AG04450 (cell line): ENCODE measurements at regions not wholly inside any gene's neighbourhood (a gene's known extent, or its start where the extent isn't known, plus 50 kb on each side); places are given as distances from the start of the nearest gene placed in this dataset.
"Not testable (repeated sequence)": the region's sequence is repeated elsewhere in the genome, so short reads cannot be mapped to it uniquely, and the experiment has no call there.

Experiments
- CTCF ChIA-PET: fragments of 300-600, 350-600 bp; formaldehyde crosslinking; extraction: SDS; loops from one replicate; lab custom pipeline; 2022; ENCODE audit warnings: antibody characterized with exemption, inconsistent platforms; lab: Charles Lee
- POLR2A ChIA-PET: fragments of 350-600 bp; formaldehyde crosslinking; extraction: SDS; loops from one replicate; lab custom pipeline; 2021; ENCODE audit warnings: antibody characterized with exemption, inconsistent platforms; lab: Yijun Ruan, JAX
- DNase-seq: peaks from one replicate; pipeline ENCODE4 v3.0.0-alpha.2; 2011; ENCODE audit warnings: low read depth, low spot score
- H3K27ac ChIP-seq: one replicate; pipeline ENCODE4 v1.5.1; 2012; ENCODE audit warnings: low read depth, low read length, control low read depth
- H3K27me3 ChIP-seq: one replicate; pipeline ENCODE4 v1.6.0; 2012; ENCODE audit warnings: low read length; ENCODE audit not compliant: control insufficient read depth, insufficient read depth
- H3K4me3 ChIP-seq: 2 replicates; pipeline ENCODE4 v1.5.1; 2011; ENCODE audit warnings: mild to moderate bottlenecking, low read depth, low read length, control low read depth
- H3K9me3 ChIP-seq: 2 replicates; pipeline ENCODE4 v1.5.1; 2012; ENCODE audit warnings: low read length; ENCODE audit not compliant: control insufficient read depth, insufficient read depth
- TF ChIP-seq, protein P1 (sequence below): IDR thresholded peaks from 2 replicates; pipeline ENCODE4 v1.5.1; 2011; ENCODE audit warnings: low read depth, low read length, control low read depth, inconsistent platforms

GRCh38 chr7:101679653-101680173 is 50.6 kb upstream of the MYL10 start:
- POLR2A ChIA-PET, CTCF ChIA-PET, H3K27ac ChIP-seq, DNase-seq, H3K9me3 ChIP-seq, H3K27me3 ChIP-seq, H3K4me3 ChIP-seq: not testable (repeated sequence)

DNA sequence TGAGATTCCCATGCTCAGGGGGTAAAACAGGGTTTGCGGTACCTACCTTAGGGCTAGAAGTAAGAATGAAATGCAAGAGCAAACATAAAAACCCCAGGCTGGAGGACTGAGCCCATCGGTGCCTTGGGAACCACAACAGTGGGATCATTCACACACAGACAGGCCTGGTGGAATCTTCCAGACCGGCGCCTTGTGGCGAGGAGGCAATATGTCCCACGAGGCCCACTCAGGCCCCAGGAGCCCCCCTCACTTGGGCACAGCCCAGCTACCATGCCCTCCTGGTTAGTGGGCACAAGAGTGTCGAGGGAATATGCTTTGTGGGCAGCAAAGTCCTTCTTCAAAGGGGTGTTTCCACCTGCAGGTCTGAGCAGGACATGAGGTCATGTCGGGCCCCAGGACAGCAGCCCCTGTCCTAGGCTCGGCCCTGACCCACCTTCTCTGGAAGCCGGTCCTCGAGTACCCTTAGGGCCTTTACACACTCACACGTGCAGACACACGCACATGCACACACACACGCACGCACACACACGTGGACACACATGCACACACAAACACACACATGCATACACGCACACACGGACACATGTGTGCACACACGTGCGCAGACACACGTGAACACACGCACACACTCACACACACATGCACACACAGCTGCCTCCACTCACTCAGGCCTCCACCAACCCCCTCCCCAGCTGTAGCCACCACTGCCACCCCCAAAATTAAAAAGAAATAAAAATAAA is 51.5 kb upstream of the MYL10 start:
- TF ChIP-seq, protein P1, sequence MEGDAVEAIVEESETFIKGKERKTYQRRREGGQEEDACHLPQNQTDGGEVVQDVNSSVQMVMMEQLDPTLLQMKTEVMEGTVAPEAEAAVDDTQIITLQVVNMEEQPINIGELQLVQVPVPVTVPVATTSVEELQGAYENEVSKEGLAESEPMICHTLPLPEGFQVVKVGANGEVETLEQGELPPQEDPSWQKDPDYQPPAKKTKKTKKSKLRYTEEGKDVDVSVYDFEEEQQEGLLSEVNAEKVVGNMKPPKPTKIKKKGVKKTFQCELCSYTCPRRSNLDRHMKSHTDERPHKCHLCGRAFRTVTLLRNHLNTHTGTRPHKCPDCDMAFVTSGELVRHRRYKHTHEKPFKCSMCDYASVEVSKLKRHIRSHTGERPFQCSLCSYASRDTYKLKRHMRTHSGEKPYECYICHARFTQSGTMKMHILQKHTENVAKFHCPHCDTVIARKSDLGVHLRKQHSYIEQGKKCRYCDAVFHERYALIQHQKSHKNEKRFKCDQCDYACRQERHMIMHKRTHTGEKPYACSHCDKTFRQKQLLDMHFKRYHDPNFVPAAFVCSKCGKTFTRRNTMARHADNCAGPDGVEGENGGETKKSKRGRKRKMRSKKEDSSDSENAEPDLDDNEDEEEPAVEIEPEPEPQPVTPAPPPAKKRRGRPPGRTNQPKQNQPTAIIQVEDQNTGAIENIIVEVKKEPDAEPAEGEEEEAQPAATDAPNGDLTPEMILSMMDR, result no peak
- no peak for DNase-seq
- CTCF ChIA-PET, result interaction anchor here (0.6 to 1.1 kb wide), 3 partner anchors 78 to 556 kb away, joined by 3 to 8 read pairs (median 4); no protein-coding TSS in a partner anchor
- POLR2A ChIA-PET, result interaction anchor here (0.8 to 1.2 kb wide), 4 partner anchors 9 to 22 kb away, joined by 3 to 8 read pairs (median 4); no protein-coding TSS in a partner anchor
- no peak overlapping the region for H3K4me3 ChIP-seq
- no peaks in the 10 kb centered on the region; the same call in 1 of the 2 replicates for H3K9me3 ChIP-seq
- H3K27me3 ChIP-seq, result no peaks in the 10 kb centered on the region
- no peak overlapping the region for H3K27ac ChIP-seq

DNA sequence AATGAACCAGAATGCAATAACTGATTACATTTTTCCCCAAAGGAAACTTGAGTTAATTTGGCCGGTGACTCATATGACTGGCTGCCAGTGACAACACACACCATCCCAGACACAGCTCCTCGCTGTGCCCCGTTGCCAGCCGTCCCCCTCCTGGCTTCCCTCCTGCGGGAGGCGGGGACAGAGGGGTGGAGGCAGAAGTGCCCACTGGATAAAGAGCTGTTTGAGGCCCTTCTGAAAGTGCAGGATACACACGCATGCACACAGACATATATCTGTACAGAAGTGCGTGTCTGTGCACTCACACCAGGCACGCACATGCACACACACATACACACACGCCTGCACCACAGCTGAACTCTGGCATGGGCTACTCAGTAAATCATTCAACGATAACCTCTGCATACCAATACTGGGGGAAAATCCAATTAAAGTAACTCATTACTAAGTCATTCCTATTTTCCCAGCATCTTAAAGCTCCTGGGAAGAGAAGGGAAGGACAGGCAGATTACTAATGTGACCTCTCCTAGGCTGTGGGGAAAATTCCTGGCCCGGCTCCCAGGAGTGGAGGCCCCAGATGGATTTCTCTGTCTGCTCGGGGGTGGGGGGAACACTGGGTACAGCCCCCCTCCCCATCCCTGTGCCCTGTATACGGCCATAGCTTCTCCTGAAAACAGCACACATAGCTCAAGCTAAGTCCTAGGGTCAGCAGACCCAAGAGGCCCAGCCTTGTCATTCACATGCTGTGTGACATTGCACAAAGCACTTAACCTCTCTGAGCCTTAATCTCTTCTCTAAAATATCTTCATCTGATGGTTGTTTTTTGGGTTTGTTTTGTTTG is 52.3 kb upstream of the MYL10 start:
- ChIA-PET CTCF (interaction anchor here (0.6 to 1.1 kb wide), 3 partner anchors 78 to 555 kb away, joined by 3 to 8 read pairs (median 4); no protein-coding TSS in a partner anchor), POLR2A (interaction anchor here (0.7 to 1.2 kb wide), 5 partner anchors 10 to 260 kb away, joined by 3 to 8 read pairs (median 3); no protein-coding TSS in a partner anchor)
- TF ChIP-seq, protein P1, result no peak
- H3K27ac ChIP-seq, result peak overlapping the region; percentile 31
- no peaks in the 10 kb centered on the region; the same call in 1 of the 2 replicates for H3K9me3 ChIP-seq
- 0 out of 2 replicates have a peak overlapping the region, but pooled peaks have one; percentile 5 for H3K4me3 ChIP-seq
- H3K27me3 ChIP-seq, result no peaks in the 10 kb centered on the region
- peak; percentile 24 for DNase-seq

DNA sequence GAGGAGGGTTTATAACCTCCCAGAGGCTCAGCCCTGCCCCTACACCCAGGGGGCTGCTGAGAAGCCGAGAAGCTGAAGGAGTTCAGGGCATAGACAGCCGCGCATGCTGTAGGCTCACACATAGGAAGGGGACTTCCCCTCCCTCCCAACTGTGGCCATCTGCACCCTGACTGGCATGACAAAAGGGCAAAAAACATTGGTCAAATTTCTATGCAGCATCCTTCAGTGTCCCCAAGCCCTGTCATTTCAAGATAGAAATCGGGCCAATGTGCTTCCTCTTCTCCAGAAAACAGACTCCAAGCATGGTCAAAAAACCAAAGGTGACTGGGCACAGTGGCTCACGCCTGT is 55.9 kb upstream of the MYL10 start:
- ChIA-PET POLR2A (interaction anchor here (0.6 kb wide), 1 partner anchor 378 kb away, joined by 5 read pairs; no protein-coding TSS in a partner anchor), CTCF (interaction anchor here (0.6 kb wide), 1 partner anchor 225 kb away, joined by 6 read pairs; no protein-coding TSS in a partner anchor)
- Histone ChIP-seq H3K9me3 (no peaks in the 10 kb centered on the region; the same call in 1 of the 2 replicates), H3K4me3 (no peak overlapping the region), H3K27me3 (no peaks in the 10 kb centered on the region), H3K27ac (no peak overlapping the region)
- no peak for DNase-seq
- TF ChIP-seq, protein P1, result no peak

- POLR2A ChIA-PET, result no interaction called here
- CTCF ChIA-PET, result no interaction called here
- Histone ChIP-seq H3K27me3 (no peaks in the 10 kb centered on the region), H3K9me3 (no peaks in the 10 kb centered on the region), H3K27ac (no peak overlapping the region), H3K4me3 (no peak overlapping the region)
- no peak for DNase-seq
- TF ChIP-seq, protein P1, result no peak
These were observed 56.9 kb upstream of the MYL10 start for GRCh38 chr7:101686030-101686429.
